Prostate gland (tissue), 2 donors: ENCODE measurements at regions not wholly inside any gene's neighbourhood (a gene's known extent, or its start where the extent isn't known, plus 50 kb on each side); places are given as distances from the start of the nearest gene placed in this dataset.

Source experiments
- DNase-seq: peaks from one replicate; pipeline ENCODE4 v3.0.0-alpha.2; 2019; ENCODE audit warnings: low spot score
- H3K27ac ChIP-seq, 2 donors: fragments of 200-600 bp; sonication (generic); 2 replicates each; pipeline ENCODE4 v1.5.1; 2017 to 2019
- H3K27me3 ChIP-seq: fragments of 200-600 bp; sonication (generic); replicated peaks from 2 replicates; pipeline ENCODE4 v1.5.1; 2019; ENCODE audit not compliant: insufficient read depth
- H3K36me3 ChIP-seq, 2 donors: fragments of 200-600 bp; sonication (generic); 1 replicate in 1 of 2; 2 replicates in 1 of 2; pipeline versions ENCODE4 v1.5.1 to v1.8.1; 2017 to 2019
- H3K4me1 ChIP-seq: fragments of 200-600 bp; sonication (generic); replicated peaks from 2 replicates; pipeline ENCODE4 v1.5.1; 2019
- H3K4me3 ChIP-seq, 2 donors: fragments of 200-600 bp; sonication (generic); 2 replicates each; pipeline ENCODE4 v1.5.1; 2017 to 2019
- H3K9me3 ChIP-seq: fragments of 200-600 bp; sonication (generic); 2 replicates; pipeline ENCODE4 v1.5.1; 2017
- POLR2A ChIP-seq: fragments of 450-650 bp; IDR thresholded peaks from one replicate; pipeline ENCODE4 v1.6.1; 2016; ENCODE audit warnings: antibody characterized with exemption, mild to moderate bottlenecking
- POLR2AphosphoS5 ChIP-seq: sonication (generic); formaldehyde crosslinking; IDR thresholded peaks from one replicate; pipeline ENCODE4 v1.6.1; 2017; ENCODE audit warnings: antibody characterized with exemption
- WGBS: methylation state at CpG from one replicate; pipeline ENCODE4 v1.1.5; 2018; 5-methylcytosine and 5-hydroxymethylcytosine counted together
- intact Hi-C: fragments of 100-400 bp; cut with DNase I; formaldehyde crosslinking; loops from one replicate; pipeline ENCODE4 v1.14.2; 2022
- TF ChIP-seq, protein P1 (sequence below), 4 experiments: fragments of 200-600 bp in 2 of 4; fragments of 450-650 bp in 2 of 4; sonication (generic) in 2 of 4; IDR thresholded peaks; 1 replicate in 3 of 4; 2 replicates in 1 of 4; pipeline ENCODE4 v1.5.1; 2016 to 2019; ENCODE audit warnings: antibody characterized with exemption in 4 of 4, mild to moderate bottlenecking in 2 of 4, moderate library complexity in 2 of 4

DNA sequence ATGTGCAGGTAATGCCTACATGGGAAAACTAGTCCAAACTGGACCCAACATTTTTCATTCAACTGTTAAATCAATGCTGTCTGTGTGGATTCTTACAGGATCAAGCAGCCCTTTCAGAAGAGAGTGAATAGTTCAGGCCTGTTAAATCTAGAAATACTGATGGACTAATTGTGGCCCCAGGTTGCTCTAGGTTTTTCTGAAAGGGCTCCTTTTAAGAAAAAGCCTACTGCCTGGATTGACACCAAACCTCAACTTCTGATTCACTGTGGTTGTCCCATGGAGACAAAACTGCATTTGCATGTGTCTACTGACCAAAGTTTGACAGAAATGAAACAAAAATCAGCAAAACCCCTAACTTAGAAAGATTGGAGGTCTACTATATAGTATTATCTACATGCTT, 437.0 kb downstream of the KLF12 start:
- DNase-seq: no peak
- Histone ChIP-seq H3K36me3 (no peaks in the 10 kb centered on the region), H3K4me3 (no peak overlapping the region), H3K27me3 (no peaks in the 10 kb centered on the region), H3K27ac (no peak overlapping the region), H3K9me3 (no peaks in the 10 kb centered on the region), H3K4me1 (no peaks in the 10 kb centered on the region)
- intact Hi-C loops: no loop called here
- TF ChIP-seq, protein P1, sequence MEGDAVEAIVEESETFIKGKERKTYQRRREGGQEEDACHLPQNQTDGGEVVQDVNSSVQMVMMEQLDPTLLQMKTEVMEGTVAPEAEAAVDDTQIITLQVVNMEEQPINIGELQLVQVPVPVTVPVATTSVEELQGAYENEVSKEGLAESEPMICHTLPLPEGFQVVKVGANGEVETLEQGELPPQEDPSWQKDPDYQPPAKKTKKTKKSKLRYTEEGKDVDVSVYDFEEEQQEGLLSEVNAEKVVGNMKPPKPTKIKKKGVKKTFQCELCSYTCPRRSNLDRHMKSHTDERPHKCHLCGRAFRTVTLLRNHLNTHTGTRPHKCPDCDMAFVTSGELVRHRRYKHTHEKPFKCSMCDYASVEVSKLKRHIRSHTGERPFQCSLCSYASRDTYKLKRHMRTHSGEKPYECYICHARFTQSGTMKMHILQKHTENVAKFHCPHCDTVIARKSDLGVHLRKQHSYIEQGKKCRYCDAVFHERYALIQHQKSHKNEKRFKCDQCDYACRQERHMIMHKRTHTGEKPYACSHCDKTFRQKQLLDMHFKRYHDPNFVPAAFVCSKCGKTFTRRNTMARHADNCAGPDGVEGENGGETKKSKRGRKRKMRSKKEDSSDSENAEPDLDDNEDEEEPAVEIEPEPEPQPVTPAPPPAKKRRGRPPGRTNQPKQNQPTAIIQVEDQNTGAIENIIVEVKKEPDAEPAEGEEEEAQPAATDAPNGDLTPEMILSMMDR (IDR thresholded peaks at IDR 0.05): no peak
- TF ChIP-seq POLR2A (no peak), POLR2AphosphoS5 (no peak)

DNA sequence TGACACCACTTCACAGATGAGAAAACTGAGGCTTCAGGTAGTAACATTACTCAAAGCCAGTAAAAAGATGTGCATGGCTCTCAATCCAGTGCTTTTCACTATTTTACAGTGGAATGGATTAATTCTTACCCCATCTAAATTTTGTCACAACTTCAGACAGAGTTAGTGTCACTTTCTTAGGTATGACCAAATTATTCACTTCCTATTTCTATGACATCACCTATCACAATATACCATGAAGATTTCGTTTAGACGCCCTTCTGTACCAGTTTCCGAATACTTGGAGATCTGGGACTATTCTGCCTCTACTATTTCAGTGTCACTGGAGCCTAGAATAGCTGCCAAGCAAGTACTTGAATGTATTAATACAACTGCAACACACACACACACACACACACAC, 437.5 kb downstream of the KLF12 start:
- TF ChIP-seq POLR2AphosphoS5 (no peak), POLR2A (no peak)
- TF ChIP-seq, protein P1 (IDR thresholded peaks at IDR 0.05): no peak
- Histone ChIP-seq H3K27me3 (no peaks in the 10 kb centered on the region), H3K27ac (no peak overlapping the region), H3K36me3 (no peaks in the 10 kb centered on the region), H3K9me3 (no peaks in the 10 kb centered on the region), H3K4me1 (no peaks in the 10 kb centered on the region), H3K4me3 (no peak overlapping the region)
- intact Hi-C loops: no loop called here
- WGBS: 93% methylated on average over 3 of the region's 3 CpGs
- DNase-seq: no peak

DNA sequence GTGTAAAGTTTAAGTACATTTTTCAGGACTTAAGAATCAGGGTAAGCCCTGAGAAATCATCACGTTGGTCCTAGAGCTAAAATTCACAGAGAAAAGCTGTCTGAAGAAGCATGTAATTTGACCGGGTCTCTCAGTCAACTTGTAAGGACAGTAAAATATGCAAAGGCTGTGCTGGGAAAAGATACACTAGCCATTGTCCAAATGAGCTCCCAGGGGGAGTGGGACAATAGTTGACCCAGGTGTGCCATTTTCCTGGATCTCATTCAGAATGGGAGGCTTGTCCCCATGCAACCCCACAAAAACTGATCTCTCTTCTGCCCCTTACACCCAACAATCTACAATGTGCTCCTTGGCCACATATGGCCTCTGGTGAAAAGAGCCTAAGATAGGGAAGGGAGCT, 437.9 kb downstream of the KLF12 start:
- intact Hi-C loops: no loop called here
- Histone ChIP-seq H3K9me3 (no peaks in the 10 kb centered on the region), H3K27ac (no peak overlapping the region), H3K27me3 (no peaks in the 10 kb centered on the region), H3K36me3 (no peaks in the 10 kb centered on the region), H3K4me3 (no peak overlapping the region), H3K4me1 (no peaks in the 10 kb centered on the region)
- WGBS: 74% methylated on average over 2 of the region's 2 CpGs
- TF ChIP-seq, protein P1 (IDR thresholded peaks at IDR 0.05): no peak
- TF ChIP-seq POLR2A: no peak
- no peak for TF ChIP-seq POLR2AphosphoS5
- no peak for DNase-seq

DNA sequence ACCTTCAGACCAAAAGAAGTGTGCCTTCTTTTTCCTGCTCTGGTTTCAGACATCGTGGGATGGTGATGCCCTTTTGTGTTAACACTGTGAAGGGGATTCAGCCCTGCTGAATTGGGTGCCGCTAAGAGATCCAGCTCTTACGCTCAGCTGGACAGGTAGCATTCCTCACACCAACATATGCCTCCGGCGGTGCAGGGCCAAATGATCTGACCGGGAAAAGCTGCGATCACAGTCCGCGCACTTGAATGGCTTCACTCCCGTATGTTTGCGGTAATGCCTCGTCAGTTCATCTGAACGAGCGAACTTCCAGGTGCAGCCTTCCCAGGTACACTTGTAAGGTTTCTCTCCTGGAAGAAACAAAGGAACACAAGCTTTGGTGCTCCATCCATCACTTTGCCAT, 438.9 kb downstream of the KLF12 start:
- H3K27me3 ChIP-seq: no peaks in the 10 kb centered on the region
- intact Hi-C loops: no loop called here
- H3K9me3 ChIP-seq: no peaks in the 10 kb centered on the region
- H3K27ac ChIP-seq: no peak overlapping the region
- WGBS: 96% methylated on average over 14 of the region's 14 CpGs
- no peaks in the 10 kb centered on the region for H3K36me3 ChIP-seq
- DNase-seq: no peak
- TF ChIP-seq, protein P1 (IDR thresholded peaks at IDR 0.05): no peak
- no peak for TF ChIP-seq POLR2A
- no peak for TF ChIP-seq POLR2AphosphoS5
- H3K4me3 ChIP-seq: no peak overlapping the region
- H3K4me1 ChIP-seq: no peaks in the 10 kb centered on the region

DNA sequence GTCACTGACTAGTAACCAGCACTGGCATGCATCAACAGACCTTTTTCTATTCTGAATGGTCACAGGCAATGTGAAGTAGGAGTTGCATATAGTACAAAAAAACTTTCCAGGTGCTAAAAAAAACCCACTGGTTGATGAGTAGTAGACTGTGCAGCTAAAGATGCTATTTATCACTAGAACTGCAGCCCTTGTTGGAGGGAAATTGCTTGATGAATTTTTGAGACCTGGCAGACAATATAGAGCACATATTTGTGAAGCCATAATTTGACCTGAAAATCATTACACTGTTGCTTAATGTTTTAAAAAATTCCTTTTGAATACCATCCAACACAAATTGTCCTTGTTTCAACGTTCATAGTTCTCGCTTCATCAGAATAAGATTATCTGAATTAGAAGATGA, 441.0 kb downstream of the KLF12 start:
- no peak for TF ChIP-seq POLR2A
- TF ChIP-seq POLR2AphosphoS5: no peak
- TF ChIP-seq, protein P1 (IDR thresholded peaks at IDR 0.05): no peak
- H3K27me3 ChIP-seq: no peaks in the 10 kb centered on the region
- 66% methylated on average over 2 of the region's 2 CpGs for WGBS
- DNase-seq: no peak
- intact Hi-C loops: no loop called here
- no peaks in the 10 kb centered on the region for H3K36me3 ChIP-seq
- no peaks in the 10 kb centered on the region for H3K4me1 ChIP-seq
- H3K4me3 ChIP-seq: no peak overlapping the region
- no peak overlapping the region for H3K27ac ChIP-seq
- H3K9me3 ChIP-seq: no peaks in the 10 kb centered on the region
